ENCODE measurements at regions not wholly inside any gene's neighbourhood (a gene's known extent, or its start where the extent isn't known, plus 50 kb on each side); places are given as distances from the start of the nearest gene placed in this dataset.

GRCh38 chr13:40466272-40466671 is 200.2 kb downstream of the FOXO1 start:
- no peak for TF ChIP-seq CTCF (IDR thresholded peaks at IDR 0.05; ENCODE audit: insufficient read depth, low read depth, low read length)
- TF ChIP-seq EZH2 (IDR thresholded peaks at IDR 0.05; ENCODE audit: insufficient read depth, low read length) = no peak

Measured in astrocyte (in vitro differentiated cells and primary cell).